Stimulated activated effector memory CD8-positive, alpha-beta T cell treated with anti-CD3 and anti-CD28 coated beads, Interleukin-12 subunit alpha, Interleukin-12 subunit beta, amount 100 ng/mL, for 72 hours (primary cell): ENCODE measurements at regions not wholly inside any gene's neighbourhood (a gene's known extent, or its start where the extent isn't known, plus 50 kb on each side); places are given as distances from the start of the nearest gene placed in this dataset.
"Not testable (repeated sequence)": the region's sequence is repeated elsewhere in the genome, so short reads cannot be mapped to it uniquely, and the experiment has no call there.

ENCODE experiments used
- ATAC-seq: fragments of 150-1000 bp; cut with Tn5 transposase; 2 replicates; pipeline ENCODE4 v1.10.0; 2021
- DNase-seq, 2 donors: peaks; one replicate each; pipeline ENCODE4 v3.0.0; 2021 to 2022; ENCODE audit warnings: low spot score in 2 of 2
- H3K27ac Mint-ChIP-seq: one replicate; pipeline ENCODE4 v1.8.0; 2022; ENCODE audit warnings: mild to moderate bottlenecking, mixed read lengths
- H3K36me3 Mint-ChIP-seq: one replicate; pipeline ENCODE4 v1.8.0; 2022; ENCODE audit warnings: mild to moderate bottlenecking, mixed read lengths
- H3K4me1 Mint-ChIP-seq: one replicate; pipeline ENCODE4 v1.8.0; 2022; ENCODE audit warnings: mixed read lengths
- H3K4me3 Mint-ChIP-seq: one replicate; pipeline ENCODE4 v1.8.0; 2022; ENCODE audit warnings: mild to moderate bottlenecking, mixed read lengths
- H3K9me3 Mint-ChIP-seq: one replicate; pipeline ENCODE4 v1.8.0; 2022; ENCODE audit warnings: mixed read lengths

DNA sequence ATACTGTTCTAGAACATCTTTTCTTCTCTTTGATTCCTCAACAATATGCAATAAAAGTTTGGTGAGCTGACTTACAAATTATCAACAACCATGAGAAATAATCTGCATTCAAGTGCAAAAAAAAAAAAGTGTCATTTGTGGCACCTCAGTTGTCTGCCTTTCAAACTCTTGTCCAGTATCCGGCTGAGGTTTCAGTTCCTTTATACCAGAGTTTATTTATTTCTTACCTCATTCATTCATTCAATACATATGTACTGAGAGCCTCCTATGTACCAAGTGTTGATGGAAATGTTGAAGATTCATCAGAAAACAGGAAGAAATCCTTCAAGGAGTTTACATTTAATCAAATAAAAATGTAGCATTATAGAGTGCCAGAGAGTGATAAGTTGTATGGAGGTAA lies 484.1 kb downstream of the RMST start:
- H3K9me3 Mint-ChIP-seq, result peaks cover 17% of the 10 kb centered on the region
- ATAC-seq (no peak), DNase-seq (no peak)
- no peaks in the 10 kb centered on the region for H3K36me3 Mint-ChIP-seq
- H3K4me1 Mint-ChIP-seq, result no peaks in the 10 kb centered on the region
- no peak overlapping the region for H3K4me3 Mint-ChIP-seq
- no peak overlapping the region for H3K27ac Mint-ChIP-seq

DNA sequence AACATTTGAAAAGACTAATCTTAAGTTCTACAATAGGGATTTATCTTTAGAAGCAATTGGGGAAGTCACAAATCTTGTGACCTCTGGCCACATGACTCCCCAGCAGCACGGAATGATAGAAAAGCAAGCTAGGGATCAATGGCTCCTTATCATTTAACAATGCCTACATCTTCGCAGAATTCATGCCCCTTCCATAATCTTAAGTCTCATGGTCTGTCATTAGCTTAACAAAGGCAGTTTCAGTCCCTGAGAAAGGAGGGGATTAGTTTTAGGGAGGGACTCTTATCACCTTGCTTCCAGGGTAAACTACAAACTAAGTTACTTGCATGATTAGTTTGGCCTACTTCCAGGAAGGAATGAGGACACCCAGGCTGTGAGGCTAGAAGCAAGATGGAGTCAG lies 486.0 kb downstream of the RMST start:
- no peak for ATAC-seq
- Mint-ChIP-seq H3K27ac (no peak overlapping the region), H3K4me1 (no peaks in the 10 kb centered on the region), H3K9me3 (peaks cover 17% of the 10 kb centered on the region), H3K36me3 (no peaks in the 10 kb centered on the region), H3K4me3 (no peak overlapping the region)
- no peak for DNase-seq

DNA sequence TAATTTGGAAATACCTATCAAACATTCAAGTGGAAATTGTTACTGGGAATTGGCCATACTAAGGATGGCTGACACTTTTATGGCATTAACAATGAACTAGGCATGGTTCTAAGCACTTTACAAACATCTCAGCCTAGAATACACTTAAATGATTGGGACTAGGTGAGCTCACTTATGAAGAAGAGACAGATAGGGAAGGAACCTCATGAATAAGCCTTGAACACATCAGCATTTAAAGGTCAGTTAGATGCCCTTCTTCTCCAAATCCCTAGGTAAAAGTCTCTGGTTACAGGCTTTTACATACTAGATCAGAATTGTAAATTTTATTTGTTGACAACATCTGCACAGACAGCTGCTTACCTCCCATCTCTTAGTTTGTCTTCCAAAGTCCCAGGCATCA lies 488.6 kb downstream of the RMST start:
- Mint-ChIP-seq H3K27ac (no peak overlapping the region), H3K9me3 (peaks cover 22% of the 10 kb centered on the region), H3K36me3 (no peaks in the 10 kb centered on the region), H3K4me3 (no peak overlapping the region), H3K4me1 (no peaks in the 10 kb centered on the region)
- ATAC-seq (no peak), DNase-seq (no peak)

DNA sequence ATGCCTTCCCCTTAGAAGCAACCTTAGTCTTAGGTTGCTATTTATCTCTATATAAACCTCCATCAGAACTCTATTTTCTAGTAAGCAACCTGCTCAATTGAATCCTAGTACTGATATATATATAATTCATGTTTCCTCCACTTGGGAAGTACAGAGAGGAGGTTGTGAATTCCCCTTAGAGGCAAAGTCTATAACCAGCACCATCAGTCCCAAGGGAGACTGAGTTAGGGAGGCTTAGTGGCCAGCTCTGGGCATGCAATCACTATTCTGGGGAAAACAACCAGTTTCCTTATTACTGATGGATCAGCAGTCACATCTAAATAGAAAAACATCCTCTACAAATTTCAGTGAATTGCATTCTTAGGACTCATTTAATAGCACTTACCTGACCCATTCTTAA lies 489.1 kb downstream of the RMST start:
- ATAC-seq, result no peak
- DNase-seq, result no peak
- Mint-ChIP-seq H3K27ac (no peak overlapping the region), H3K4me1 (no peaks in the 10 kb centered on the region), H3K4me3 (no peak overlapping the region), H3K36me3 (no peaks in the 10 kb centered on the region), H3K9me3 (peaks cover 27% of the 10 kb centered on the region)

DNA sequence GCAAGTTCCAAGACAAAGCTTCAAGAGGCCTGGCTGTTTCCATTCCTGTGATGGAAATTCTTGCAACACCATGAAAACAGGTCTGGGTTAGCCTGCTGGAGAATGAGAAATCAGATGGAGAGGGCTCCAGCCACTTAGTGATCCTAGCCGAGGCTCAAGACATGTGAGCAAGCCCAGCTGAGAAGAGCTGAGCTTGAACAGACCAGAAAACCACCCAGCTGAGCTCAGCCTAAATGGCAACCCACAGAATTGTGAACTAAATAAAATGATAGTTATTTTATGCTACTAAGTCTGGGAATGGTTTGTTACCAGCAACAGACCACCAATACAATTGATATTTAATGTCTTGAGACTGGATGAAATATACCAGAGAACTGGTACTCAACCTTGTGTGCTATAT lies 494.5 kb downstream of the RMST start:
- DNase-seq (no peak), ATAC-seq (no peak)
- Mint-ChIP-seq H3K9me3 (peaks cover 11% of the 10 kb centered on the region), H3K4me3 (no peak overlapping the region), H3K4me1 (no peaks in the 10 kb centered on the region), H3K27ac (no peak overlapping the region), H3K36me3 (no peaks in the 10 kb centered on the region)

DNA sequence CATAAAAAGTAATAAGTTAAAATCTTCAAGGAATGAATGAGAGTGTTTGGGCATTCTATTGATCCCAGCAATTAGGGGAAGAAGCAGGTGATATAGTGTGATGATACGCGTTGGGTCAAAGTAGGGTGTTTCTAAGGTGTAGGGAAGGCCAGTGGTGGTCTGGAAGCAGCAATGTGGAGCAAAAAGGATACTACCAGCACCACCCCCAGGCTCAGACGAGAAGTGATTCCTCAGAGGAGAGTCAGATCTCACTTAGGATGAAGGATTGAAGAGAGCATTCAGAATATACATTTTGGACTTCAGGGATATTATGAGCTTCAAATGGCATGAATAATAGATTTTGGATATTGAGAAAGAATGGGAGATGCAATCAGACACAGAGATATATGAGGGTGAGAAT lies 497.6 kb downstream of the RMST start:
- H3K9me3 Mint-ChIP-seq, result peaks cover 11% of the 10 kb centered on the region
- DNase-seq (no peak), ATAC-seq (no peak)
- no peaks in the 10 kb centered on the region for H3K36me3 Mint-ChIP-seq
- H3K4me3 Mint-ChIP-seq, result no peak overlapping the region
- H3K27ac Mint-ChIP-seq, result no peak overlapping the region
- H3K4me1 Mint-ChIP-seq, result no peaks in the 10 kb centered on the region

DNA sequence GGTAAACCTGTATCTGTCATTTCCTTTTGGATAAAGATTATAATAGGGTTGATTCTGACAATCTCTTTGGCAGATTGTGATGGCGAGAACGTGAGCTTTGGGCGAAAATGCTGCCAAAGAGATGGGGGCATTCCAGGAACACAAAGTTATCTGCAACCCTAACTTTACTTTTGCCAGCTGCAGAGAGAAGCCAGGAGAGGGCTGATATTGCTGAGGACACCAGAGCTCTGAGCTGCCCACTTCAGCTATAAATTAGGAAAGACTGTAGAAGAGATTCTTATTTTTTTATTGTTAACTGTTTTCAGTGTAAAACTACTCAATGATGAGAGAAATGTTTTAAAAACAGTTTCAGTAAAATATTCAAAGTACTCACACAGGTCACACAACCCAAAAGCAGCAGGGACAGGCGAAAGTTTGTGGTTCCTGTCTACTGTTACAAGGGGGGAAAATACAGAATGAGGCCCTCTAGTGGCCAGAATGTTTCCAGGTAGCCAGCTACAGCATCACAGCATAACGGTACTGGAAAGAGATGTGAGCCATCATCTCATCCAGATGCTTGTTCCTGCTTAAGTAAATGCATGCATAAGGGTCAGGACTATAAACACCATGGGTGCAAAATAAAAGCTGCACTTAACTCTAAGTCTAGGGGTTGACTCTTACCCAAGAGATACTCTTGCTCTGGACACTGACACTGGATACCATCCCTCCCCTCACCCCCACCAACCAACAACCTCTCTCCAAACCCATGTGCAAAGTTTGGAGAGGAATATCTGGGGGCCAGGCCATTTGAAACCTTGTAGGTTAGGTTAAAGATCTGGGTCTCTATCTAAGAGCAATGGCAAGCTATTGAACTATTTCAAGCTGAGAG lies 498.4 kb downstream of the RMST start:
- peak in 1 of 2 donors; percentile 50 for DNase-seq
- H3K4me3 Mint-ChIP-seq, result no peak overlapping the region
- no peaks in the 10 kb centered on the region for H3K36me3 Mint-ChIP-seq
- peaks cover 8% of the 10 kb centered on the region for H3K9me3 Mint-ChIP-seq
- ATAC-seq, result peak; percentile 56
- no peak overlapping the region for H3K27ac Mint-ChIP-seq
- no peaks in the 10 kb centered on the region for H3K4me1 Mint-ChIP-seq

DNA sequence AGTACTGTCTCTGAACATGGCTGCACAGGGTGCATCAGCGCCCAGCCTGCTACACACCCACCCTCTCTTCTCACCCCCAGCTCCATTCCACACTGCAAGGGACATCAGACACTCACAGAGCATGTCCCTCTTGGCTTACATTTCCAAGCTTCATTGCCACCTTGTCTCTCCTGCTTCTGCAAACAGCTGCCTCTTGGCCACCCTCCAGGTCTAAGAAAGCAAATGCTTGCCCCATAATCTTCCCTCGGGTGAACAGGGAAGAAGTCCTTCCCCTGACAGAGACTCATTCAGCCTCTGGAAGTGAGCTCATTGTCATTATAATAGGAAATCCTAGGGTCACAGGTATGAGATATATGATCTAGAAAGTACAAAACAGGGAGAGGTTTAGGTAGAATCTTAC lies 505.2 kb downstream of the RMST start:
- Mint-ChIP-seq H3K9me3 (no peaks in the 10 kb centered on the region), H3K4me1 (no peaks in the 10 kb centered on the region)

DNA sequence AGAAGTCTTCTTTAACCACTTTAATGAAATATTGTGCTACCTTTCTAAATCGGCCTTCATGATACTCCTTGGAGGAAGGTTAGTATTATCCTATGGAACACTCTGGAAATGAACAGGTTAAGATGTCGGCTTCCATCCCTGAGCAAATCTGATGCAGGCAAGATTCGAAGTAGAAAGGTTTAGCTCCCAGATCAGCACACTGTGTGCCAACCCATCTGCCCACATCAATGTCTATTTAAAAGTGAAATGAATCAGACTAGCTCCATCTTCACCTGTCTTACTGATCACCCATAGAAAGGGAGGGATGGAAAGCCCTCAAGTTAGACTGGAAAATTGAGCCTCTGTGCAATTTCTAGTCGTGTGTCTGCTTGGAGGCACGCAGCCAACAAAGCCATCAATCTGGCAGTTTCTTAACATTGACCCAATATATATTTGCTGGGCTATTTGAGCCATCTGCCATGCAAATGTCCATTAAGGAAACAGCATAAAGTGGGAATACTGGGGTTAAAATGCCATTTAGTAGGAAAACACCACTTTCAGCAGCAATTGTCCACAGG lies 506.1 kb downstream of the RMST start:
- Mint-ChIP-seq H3K4me3 (no peak overlapping the region), H3K4me1 (no peaks in the 10 kb centered on the region), H3K9me3 (no peaks in the 10 kb centered on the region), H3K27ac (no peak overlapping the region), H3K36me3 (no peaks in the 10 kb centered on the region)
- no peak for DNase-seq
- no peak for ATAC-seq

More for the DNA sequence above, 505.2 kb downstream of the RMST start:
- Mint-ChIP-seq H3K36me3 (no peaks in the 10 kb centered on the region), H3K4me3 (no peak overlapping the region), H3K27ac (no peak overlapping the region)
- no peak for DNase-seq
- peak; percentile 40 for ATAC-seq

DNA sequence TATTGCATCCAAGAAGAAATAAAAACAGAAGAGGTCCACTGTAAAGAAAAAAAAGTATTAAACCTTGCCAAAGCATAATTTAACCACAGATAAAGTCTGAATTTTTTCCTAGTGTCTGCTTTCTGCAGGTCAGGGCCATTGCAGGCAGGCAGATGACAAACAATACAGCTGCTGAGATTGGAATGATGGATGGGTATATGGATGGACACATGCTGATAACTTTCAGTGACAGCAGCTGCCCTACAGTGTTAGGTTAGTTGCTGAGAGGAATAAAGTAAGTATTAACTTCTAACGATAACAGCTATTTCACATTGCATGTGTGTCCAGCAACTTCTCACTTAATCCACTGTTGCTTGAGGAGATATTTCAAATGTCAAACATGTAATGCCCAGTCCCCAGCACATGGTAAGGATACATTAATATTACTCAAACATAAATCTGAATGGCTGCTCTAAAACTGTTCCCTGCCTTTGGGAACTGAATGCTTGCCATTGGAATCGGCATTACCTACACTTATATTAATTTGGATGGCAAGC lies 515.3 kb downstream of the RMST start:
- Mint-ChIP-seq H3K27ac (no peak overlapping the region), H3K36me3 (no peaks in the 10 kb centered on the region), H3K4me3 (no peak overlapping the region), H3K4me1 (no peaks in the 10 kb centered on the region), H3K9me3 (no peaks in the 10 kb centered on the region)
- ATAC-seq (no peak), DNase-seq (no peak)

DNA sequence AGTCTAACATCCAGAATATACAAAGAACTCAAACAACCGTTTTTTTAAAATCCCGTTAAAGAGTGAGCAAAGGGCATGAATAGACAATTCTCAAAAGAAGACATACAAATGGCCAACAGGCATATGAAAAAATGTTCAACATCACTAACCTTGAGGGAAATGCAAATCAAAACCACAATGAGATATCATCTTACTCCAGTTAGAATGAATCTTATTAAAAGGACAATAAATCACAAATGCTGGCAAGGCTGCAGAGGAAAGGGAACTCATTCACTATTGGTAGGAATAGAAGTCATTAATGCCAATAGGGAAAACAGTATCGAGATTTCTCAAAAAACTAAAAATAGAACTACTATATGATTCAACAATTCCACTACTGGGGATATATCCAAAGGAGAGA lies 520.1 kb downstream of the RMST start:
- Mint-ChIP-seq H3K27ac (no peak overlapping the region), H3K9me3 (no peaks in the 10 kb centered on the region), H3K4me1 (no peaks in the 10 kb centered on the region), H3K4me3 (no peak overlapping the region), H3K36me3 (no peaks in the 10 kb centered on the region)
- ATAC-seq (no peak), DNase-seq (no peak)

DNA sequence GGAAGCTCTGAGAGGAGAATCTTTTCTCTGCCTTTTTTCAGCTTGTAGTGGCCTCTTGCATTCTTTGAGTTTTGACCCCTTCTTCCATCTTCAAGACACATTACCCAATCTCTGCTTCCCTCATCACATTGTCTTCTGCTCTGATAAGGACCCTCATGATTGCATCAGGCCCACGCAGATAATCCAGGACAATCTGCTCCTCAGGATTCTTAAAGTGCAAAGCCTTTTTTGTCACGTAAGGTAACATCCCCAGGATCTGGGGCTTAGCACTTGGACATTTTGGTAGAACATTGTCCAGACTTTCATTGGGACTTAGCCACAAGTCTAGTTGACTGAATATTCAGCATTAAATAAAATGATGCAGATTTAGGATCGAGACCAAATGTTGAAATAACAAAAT lies 521.2 kb downstream of the RMST start:
- Mint-ChIP-seq H3K4me1 (no peaks in the 10 kb centered on the region), H3K9me3 (peaks cover 3% of the 10 kb centered on the region), H3K36me3 (no peaks in the 10 kb centered on the region), H3K4me3 (no peak overlapping the region), H3K27ac (no peak overlapping the region)
- ATAC-seq (no peak), DNase-seq (no peak)

DNA sequence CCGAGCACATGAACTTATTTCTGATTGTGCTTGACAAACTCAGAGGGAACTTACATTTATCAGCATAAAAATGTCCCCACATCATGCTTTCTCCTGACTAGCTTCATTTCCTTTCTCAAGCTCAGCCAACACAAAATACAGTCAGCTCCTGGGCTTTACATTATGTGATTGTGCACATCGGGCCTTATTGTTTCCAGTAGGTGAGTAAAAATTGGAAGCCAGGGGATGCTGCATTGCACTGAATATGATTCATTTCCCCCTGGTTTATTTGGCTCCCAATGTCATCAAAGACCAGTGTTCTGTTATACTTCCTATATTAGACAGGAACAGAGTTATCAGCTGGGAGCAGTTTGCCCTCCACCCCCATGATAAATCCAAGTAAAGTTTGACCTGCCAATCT lies 521.8 kb downstream of the RMST start:
- Mint-ChIP-seq H3K9me3 (peaks cover 3% of the 10 kb centered on the region), H3K4me1 (no peaks in the 10 kb centered on the region), H3K36me3 (no peaks in the 10 kb centered on the region), H3K27ac (no peak overlapping the region), H3K4me3 (no peak overlapping the region)
- ATAC-seq (no peak), DNase-seq (no peak)

DNA sequence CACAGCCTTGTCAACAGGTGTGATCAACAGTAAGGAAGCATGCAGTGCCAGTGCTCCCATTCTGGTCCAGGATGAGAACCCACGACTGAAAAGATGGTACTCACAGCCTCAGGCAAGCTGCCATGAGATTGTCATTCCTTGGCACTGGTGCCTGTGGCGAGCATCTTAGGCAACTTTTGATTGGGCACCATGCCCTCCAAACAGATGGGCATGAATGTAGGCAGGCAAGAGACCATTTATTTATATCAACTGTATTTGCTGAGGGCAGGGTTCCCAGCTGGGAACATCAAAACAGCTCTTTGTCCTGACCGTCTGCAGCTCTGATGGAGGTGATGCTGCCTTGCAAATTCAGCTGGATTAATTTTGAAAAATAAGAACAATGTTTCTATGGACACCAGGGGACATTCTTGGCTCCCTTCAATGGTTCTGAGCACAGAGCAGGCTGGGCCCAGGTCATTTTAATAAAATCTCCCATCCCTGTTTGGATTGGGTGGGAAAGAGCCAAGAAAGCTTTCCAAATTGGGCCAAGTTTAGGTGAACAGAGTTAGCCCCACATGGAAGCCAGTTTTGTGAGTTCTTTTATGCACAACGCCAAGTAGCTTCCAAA lies 522.5 kb downstream of the RMST start:
- H3K4me3 Mint-ChIP-seq, result no peak overlapping the region
- H3K9me3 Mint-ChIP-seq, result peaks cover 3% of the 10 kb centered on the region
- DNase-seq, result no peak
- no peak overlapping the region for H3K27ac Mint-ChIP-seq
- no peaks in the 10 kb centered on the region for H3K36me3 Mint-ChIP-seq
- H3K4me1 Mint-ChIP-seq, result no peaks in the 10 kb centered on the region
- ATAC-seq, result no peak

DNA sequence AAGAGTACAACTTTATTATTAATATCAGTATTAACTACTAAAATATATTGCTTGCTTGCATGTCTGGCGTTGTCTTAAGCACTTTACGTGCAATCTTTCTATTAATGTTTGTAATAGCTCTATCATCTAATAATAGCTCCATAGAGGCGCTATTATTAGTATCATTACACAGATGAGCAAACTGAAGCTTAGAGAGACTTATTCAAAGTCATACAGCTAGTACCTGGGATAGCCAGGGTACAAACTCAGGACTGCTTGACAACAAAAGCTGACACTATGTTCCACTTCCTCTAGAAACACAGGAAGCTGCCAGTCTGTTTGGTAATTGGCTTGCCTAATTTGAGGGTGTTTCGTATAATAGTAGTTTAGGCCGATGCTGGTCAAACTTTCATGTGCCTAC lies 523.2 kb downstream of the RMST start:
- H3K9me3 Mint-ChIP-seq, result peaks cover 3% of the 10 kb centered on the region
- ATAC-seq (no peak), DNase-seq (no peak)
- no peak overlapping the region for H3K27ac Mint-ChIP-seq
- H3K4me1 Mint-ChIP-seq, result no peaks in the 10 kb centered on the region
- no peak overlapping the region for H3K4me3 Mint-ChIP-seq
- no peaks in the 10 kb centered on the region for H3K36me3 Mint-ChIP-seq

DNA sequence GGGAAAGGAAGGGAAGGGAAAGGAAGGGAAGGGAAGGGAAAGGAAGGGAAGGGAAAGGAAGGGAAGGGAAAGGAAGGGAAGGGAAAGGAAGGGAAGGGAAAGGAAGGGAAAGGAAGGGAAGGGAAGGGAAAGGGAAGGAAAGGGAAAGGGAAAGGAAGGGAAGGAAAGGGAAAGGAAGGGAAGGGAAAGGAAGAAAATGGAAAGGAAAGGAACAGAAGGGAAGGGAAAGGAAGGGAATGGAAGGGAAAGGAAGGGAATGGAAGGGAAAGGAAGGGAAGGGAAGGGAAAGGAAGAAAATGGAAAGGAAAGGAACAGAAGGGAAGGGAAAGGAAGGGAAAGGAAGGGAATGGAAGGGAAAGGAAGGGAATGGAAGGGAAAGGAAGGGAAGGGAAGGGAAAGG lies 526.0 kb downstream of the RMST start:
- not testable (repeated sequence) for H3K9me3 Mint-ChIP-seq, DNase-seq, H3K4me3 Mint-ChIP-seq, ATAC-seq, H3K27ac Mint-ChIP-seq, H3K4me1 Mint-ChIP-seq, H3K36me3 Mint-ChIP-seq
